ENCODE measurements at regions not wholly inside any gene's neighbourhood (a gene's known extent, or its start where the extent isn't known, plus 50 kb on each side); places are given as distances from the start of the nearest gene placed in this dataset.

DNA sequence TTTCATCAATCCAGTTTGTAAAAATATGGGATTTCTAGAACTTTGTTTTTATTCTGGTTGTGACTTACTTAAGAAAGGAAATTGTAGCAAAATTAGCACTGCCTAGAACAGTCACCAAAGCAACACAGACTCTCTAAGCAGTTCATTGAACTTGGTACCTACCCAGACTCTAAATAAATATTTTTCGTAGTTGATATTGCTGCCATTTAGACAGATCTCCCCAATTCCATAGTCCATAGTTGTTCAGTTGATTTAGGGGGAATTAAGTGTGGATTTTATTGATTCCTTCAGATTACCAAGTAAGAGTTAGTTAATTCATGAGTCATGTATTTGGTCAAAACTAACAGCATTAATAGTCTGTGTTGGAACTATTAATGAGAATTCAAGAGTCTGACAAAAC, 822.5 kb downstream of the DHX35 start:
- TF ChIP-seq, protein P1, sequence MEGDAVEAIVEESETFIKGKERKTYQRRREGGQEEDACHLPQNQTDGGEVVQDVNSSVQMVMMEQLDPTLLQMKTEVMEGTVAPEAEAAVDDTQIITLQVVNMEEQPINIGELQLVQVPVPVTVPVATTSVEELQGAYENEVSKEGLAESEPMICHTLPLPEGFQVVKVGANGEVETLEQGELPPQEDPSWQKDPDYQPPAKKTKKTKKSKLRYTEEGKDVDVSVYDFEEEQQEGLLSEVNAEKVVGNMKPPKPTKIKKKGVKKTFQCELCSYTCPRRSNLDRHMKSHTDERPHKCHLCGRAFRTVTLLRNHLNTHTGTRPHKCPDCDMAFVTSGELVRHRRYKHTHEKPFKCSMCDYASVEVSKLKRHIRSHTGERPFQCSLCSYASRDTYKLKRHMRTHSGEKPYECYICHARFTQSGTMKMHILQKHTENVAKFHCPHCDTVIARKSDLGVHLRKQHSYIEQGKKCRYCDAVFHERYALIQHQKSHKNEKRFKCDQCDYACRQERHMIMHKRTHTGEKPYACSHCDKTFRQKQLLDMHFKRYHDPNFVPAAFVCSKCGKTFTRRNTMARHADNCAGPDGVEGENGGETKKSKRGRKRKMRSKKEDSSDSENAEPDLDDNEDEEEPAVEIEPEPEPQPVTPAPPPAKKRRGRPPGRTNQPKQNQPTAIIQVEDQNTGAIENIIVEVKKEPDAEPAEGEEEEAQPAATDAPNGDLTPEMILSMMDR (conservative IDR thresholded peaks at IDR 0.05; ENCODE audit: low read length): no peak
- TF ChIP-seq EZH2phosphoT487 (IDR thresholded peaks at IDR 0.05; ENCODE audit: borderline replicate concordance): no peak
